HG02678 (cell line): ENCODE measurements at regions not wholly inside any gene's neighbourhood (a gene's known extent, or its start where the extent isn't known, plus 50 kb on each side); places are given as distances from the start of the nearest gene placed in this dataset.

ENCODE experiments used
- ATAC-seq: cut with Tn5 transposase; IDR thresholded peaks from one replicate; pipeline ENCODE4 v1.9.1; 2021; ENCODE audit warnings: mild to moderate bottlenecking, moderate library complexity; ENCODE audit not compliant: unreplicated experiment

- ATAC-seq: no peak
Observed at GRCh38 chr17:71710816-71711215, 410.0 kb upstream of the SOX9 start.

GRCh38 chr17:71713846-71714245 lies 407.0 kb upstream of the SOX9 start:
- ATAC-seq: no peak

GRCh38 chr17:71724339-71724738 lies 396.5 kb upstream of the SOX9 start:
- no peak for ATAC-seq

GRCh38 chr17:71725811-71726210 lies 395.0 kb upstream of the SOX9 start:
- ATAC-seq: no peak

GRCh38 chr17:71726341-71726740 lies 394.5 kb upstream of the SOX9 start:
- no peak for ATAC-seq

- ATAC-seq: no peak
Observed at GRCh38 chr17:71727292-71727691, 393.5 kb upstream of the SOX9 start.

GRCh38 chr17:71727723-71728122 lies 393.1 kb upstream of the SOX9 start:
- ATAC-seq: no peak

- no peak for ATAC-seq
Observed at GRCh38 chr17:71730871-71731270, 389.9 kb upstream of the SOX9 start.

GRCh38 chr17:71735893-71736292 lies 384.9 kb upstream of the SOX9 start:
- ATAC-seq: no peak

- ATAC-seq: no peak
Observed at GRCh38 chr17:71740866-71741265, 380.0 kb upstream of the SOX9 start.

- no peak for ATAC-seq
Observed at GRCh38 chr17:71741836-71742235, 379.0 kb upstream of the SOX9 start.

GRCh38 chr17:71748872-71749271 lies 371.9 kb upstream of the SOX9 start:
- ATAC-seq: no peak

- no peak for ATAC-seq
Observed at GRCh38 chr17:71753070-71753469, 367.8 kb upstream of the SOX9 start.

- no peak for ATAC-seq
Observed at GRCh38 chr17:71757156-71757555, 363.7 kb upstream of the SOX9 start.

- no peak for ATAC-seq
Observed at GRCh38 chr17:71757956-71758355, 362.9 kb upstream of the SOX9 start.

- no peak for ATAC-seq
Observed at GRCh38 chr17:71759422-71760060, 361.3 kb upstream of the SOX9 start.

GRCh38 chr17:71760062-71760720 lies 360.6 kb upstream of the SOX9 start:
- no peak for ATAC-seq

GRCh38 chr17:71762526-71762925 lies 358.3 kb upstream of the SOX9 start:
- ATAC-seq: no peak

GRCh38 chr17:71764505-71764904 lies 356.3 kb upstream of the SOX9 start:
- ATAC-seq: no peak

- no peak for ATAC-seq
Observed at GRCh38 chr17:71765437-71765836, 355.4 kb upstream of the SOX9 start.

GRCh38 chr17:71769850-71770249 lies 351.0 kb upstream of the SOX9 start:
- ATAC-seq: no peak

GRCh38 chr17:71777048-71777640 lies 343.7 kb upstream of the SOX9 start:
- ATAC-seq: no peak
